GM12874 (cell line): ENCODE measurements at regions not wholly inside any gene's neighbourhood (a gene's known extent, or its start where the extent isn't known, plus 50 kb on each side); places are given as distances from the start of the nearest gene placed in this dataset.

ENCODE experiments used
- TF ChIP-seq, protein P1 (sequence below): IDR thresholded peaks from 2 replicates; pipeline ENCODE4 v1.5.1; 2011; ENCODE audit warnings: low read depth, mild to moderate bottlenecking, control low read depth, low read length, moderate library complexity; ENCODE audit not compliant: insufficient read depth

DNA sequence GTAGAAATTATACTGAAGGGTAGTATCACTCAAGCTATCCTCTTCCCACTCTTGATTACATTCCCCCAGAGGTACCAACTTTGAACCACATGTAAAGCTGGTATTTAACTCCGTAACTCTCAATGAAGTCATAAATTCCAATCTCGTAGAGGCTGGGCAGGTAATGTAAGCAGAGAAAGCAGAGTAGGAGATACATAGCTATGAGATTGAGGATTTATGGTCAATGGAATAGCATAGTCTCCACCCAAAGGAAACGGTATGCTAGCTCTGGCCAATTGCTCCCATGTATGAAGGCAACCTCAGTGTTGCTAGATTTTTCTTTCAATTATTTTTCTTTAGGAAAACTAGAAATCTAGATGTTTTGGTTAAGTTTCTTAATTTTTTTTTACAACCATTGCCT, 163.1 kb upstream of the NRIP1 start:
- TF ChIP-seq, protein P1, sequence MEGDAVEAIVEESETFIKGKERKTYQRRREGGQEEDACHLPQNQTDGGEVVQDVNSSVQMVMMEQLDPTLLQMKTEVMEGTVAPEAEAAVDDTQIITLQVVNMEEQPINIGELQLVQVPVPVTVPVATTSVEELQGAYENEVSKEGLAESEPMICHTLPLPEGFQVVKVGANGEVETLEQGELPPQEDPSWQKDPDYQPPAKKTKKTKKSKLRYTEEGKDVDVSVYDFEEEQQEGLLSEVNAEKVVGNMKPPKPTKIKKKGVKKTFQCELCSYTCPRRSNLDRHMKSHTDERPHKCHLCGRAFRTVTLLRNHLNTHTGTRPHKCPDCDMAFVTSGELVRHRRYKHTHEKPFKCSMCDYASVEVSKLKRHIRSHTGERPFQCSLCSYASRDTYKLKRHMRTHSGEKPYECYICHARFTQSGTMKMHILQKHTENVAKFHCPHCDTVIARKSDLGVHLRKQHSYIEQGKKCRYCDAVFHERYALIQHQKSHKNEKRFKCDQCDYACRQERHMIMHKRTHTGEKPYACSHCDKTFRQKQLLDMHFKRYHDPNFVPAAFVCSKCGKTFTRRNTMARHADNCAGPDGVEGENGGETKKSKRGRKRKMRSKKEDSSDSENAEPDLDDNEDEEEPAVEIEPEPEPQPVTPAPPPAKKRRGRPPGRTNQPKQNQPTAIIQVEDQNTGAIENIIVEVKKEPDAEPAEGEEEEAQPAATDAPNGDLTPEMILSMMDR = no peak

DNA sequence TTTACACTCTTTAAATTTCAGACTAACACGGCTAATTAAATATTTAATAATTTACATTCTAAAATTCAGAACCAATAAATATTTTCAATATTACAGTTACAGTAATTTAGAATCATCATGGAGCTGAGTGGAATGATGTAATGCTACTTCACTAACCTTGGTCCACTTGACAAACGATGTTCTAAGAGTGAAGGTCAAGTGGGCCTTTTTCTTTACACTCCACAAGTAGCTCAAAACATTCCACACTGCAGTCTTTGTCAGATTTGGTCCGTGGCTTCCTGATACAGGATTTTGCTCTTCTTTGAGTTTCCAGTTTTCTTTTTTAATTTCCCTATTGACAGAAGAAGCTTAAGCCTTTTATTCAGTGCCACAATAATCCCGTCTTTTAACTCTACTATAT, 164.6 kb upstream of the NRIP1 start:
- TF ChIP-seq, protein P1 = no peak

DNA sequence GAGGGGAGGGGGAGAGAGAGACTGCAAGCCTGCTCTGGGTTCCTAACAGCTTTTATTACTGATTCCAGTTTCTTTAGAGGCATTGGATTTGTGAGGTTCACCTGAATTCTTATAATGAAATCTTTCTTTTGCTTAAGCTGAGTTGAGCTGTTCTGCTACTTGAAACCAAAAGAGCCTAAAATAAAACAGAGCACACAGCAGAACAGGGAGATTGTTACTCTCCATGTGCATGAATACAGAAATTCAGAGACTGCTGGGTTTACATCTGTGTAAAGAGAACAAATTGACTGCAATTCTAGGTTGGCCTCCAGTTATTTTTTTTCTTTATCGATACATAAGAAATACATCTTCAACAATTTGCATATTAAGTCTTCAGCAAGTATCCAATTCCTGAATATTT, 168.8 kb upstream of the NRIP1 start:
- TF ChIP-seq, protein P1 = no peak

DNA sequence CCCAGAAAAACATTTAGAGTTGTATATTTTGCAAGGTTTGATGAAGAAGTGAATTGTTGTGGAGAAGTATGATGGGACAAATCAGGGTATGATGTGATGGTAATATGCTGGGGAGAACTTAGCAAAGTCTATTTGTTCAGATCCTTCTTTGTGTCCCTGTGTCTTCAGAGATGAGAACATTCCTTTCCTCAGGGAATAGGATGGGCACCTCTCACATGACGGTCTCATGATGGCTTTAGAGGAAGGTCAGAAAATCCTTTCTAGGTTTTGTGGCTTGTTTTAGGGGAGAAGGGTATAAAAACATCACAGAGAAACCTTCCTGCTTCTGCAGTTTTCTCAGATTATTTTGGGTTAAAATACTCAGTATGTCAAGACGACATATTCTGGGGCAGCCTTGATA, 171.3 kb upstream of the NRIP1 start:
- TF ChIP-seq, protein P1 = no peak

DNA sequence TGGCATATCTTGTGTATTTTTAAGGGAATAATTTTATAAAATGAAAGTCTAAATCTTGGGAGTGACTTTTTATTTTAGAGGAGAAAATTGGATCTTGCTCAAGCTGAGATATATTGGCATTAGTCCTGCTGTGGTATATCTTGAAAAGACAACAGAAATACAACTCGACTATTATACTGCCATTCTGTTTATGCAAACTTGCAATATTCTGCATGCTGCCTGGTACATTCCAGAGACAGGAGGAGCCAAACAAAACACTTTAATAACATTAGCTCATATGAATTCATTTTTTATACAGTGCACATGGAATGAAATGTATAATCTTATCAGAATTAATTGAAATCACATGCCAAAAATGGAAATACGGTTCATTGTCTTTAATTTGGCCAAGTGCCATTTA, 176.0 kb upstream of the NRIP1 start:
- TF ChIP-seq, protein P1 = no peak

DNA sequence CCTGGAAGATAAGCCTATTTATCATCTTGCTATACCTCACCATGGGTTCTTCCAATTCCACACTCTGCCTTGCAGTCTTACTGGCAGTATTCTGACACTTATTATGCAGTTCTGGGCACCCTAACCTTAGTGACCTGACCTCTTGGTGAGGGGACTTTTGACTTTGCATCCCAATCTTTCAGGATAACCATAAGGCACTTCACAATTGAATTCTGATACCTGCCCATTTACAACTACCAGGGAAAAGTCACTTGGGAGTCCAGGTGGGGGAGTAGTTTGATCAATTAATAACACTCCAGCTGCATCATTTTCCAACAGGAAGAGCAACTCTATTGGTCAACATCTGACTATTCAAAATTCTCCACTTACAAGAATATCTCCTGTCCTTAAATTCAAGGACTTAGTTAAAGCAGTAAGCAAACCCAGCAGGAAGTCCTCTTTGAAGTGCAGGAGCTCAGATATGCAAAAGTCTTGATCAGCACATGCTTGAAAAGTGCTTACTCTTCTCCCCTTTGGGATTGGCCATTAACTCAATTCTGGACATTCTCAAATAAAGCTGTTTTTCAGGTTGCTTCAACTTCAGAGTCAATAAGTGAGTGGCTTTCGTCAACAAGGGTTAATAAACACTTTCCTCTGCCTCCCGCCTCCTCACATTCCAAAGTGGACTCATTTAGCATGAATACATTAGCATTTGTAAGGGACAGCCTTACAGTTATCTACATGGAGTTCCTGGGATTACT, 177.4 kb upstream of the NRIP1 start:
- TF ChIP-seq, protein P1 = no peak

DNA sequence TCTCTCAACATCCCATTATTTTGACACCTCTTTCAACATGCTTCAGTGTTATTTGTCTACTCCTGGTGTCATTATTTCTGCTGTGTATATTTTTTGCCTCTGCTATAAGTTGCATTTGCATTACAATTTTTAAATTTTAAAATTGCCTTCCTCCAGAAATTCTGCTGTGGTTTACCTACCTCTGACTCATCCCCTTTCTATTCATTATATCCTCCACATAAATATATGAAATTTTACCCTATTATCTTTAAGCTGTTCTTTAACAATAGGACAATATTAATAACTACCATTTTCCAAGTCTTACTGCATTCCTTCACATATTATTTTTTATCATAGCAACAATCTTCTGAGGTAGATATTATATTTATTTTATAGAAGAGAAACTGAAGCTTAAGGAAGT, 178.1 kb upstream of the NRIP1 start:
- TF ChIP-seq, protein P1 = no peak

DNA sequence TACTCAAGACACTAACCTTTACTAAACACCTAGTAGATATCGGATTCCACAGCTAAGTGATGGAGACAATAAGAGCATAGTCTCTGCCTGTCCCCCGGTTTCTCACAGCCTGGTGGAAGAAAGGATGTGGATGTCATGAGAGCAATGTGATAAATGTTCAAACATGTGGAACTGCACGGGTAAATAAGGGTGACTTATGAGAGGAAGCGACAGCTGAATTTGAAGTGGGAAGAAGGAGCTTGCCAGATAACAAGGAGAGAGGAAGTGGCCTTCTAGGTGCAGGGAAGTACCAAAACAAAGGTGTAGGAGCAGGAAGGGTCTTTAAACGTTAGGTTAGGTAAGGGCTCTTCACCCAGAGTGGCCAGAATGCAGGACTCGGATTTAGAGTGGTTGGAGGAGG, 178.6 kb upstream of the NRIP1 start:
- TF ChIP-seq, protein P1 = no peak
